H1 (cell line): ENCODE measurements at regions not wholly inside any gene's neighbourhood (a gene's known extent, or its start where the extent isn't known, plus 50 kb on each side); places are given as distances from the start of the nearest gene placed in this dataset.

Source experiments
- TAF7 ChIP-seq: optimal IDR thresholded peaks from 2 replicates; pipeline ENCODE3; 2011; ENCODE audit warnings: low read depth, mild to moderate bottlenecking, inconsistent platforms, low read length, moderate library complexity, borderline replicate concordance

DNA sequence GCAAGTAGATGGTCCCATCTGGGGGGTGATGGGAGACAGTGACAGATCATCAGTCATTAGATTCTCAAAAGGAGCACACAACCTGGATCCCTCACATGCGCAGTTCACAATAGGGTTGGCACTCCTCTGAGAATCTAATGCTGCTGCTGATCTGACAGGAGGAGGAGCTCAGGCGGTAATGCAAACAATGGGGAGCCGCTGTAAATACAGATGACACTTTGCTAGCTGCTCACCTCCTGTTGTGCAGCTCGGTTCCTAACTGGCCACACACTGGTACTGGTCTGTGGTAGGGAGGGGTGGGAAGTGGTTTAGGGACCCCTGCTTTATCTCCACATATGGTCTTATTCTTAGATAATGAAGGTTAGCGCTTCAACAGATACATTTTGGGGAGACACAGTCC is 506.6 kb downstream of the PLCL1 start (continued):
- no peak for TF ChIP-seq TAF7
